ENCODE measurements at regions not wholly inside any gene's neighbourhood (a gene's known extent, or its start where the extent isn't known, plus 50 kb on each side); places are given as distances from the start of the nearest gene placed in this dataset.

GRCh38 chr5:163889369-163889768, 383.9 kb downstream of the MAT2B start:
- TF ChIP-seq POLR2A (IDR thresholded peaks at IDR 0.05) (no peak), CTCF (IDR thresholded peaks at IDR 0.05) (no peak)

Measured in thyroid gland (tissue), 4 donors.